Transverse colon (tissue), 4 donors: ENCODE measurements at regions not wholly inside any gene's neighbourhood (a gene's known extent, or its start where the extent isn't known, plus 50 kb on each side); places are given as distances from the start of the nearest gene placed in this dataset.

Source experiments
- DNase-seq: peaks from one replicate; pipeline ENCODE4 v3.0.0-alpha.2; 2019
- H3K27ac ChIP-seq, 4 donors: fragments of 200-600 bp; sonication (generic); 2 replicates each; pipeline ENCODE4 v1.5.1; 2016 to 2018; ENCODE audit warnings: inconsistent platforms in 4 of 4
- H3K27me3 ChIP-seq: fragments of 200-600 bp; sonication (generic); 2 replicates; pipeline ENCODE4 v1.5.1; 2017; ENCODE audit warnings: inconsistent platforms
- H3K36me3 ChIP-seq, 4 donors: fragments of 200-600 bp; sonication (generic); 2 replicates each; pipeline ENCODE4 v1.5.1; 2017 to 2019; ENCODE audit warnings: inconsistent platforms in 4 of 4
- H3K4me1 ChIP-seq, 4 donors: fragments of 200-600 bp; sonication (generic); 2 replicates each; pipeline ENCODE4 v1.5.1; 2017 to 2020; ENCODE audit warnings: inconsistent platforms in 4 of 4
- H3K4me3 ChIP-seq, 4 donors: fragments of 200-600 bp; sonication (generic); 1 replicate in 1 of 4; 2 replicates in 3 of 4; pipeline versions ENCODE4 v1.5.1 to v1.6.1; 2017 to 2019; ENCODE audit warnings: inconsistent platforms in 4 of 4
- H3K9me3 ChIP-seq, 2 donors: fragments of 200-600 bp; sonication (generic); 2 replicates each; pipeline ENCODE4 v1.5.1; 2017 to 2019; ENCODE audit warnings: inconsistent platforms in 2 of 2
- CTCF ChIP-seq, 5 experiments: fragments of 200-600 bp in 3 of 5; fragments of 450-650 bp in 2 of 5; sonication (generic) in 3 of 5; IDR thresholded peaks; 1 replicate in 2 of 5; 2 replicates in 3 of 5; pipeline ENCODE4 v1.5.1; 2016 to 2017; ENCODE audit warnings: antibody characterized with exemption in 5 of 5, inconsistent platforms in 3 of 5, mild to moderate bottlenecking in 2 of 5, moderate library complexity in 1 of 5
- EP300 ChIP-seq: sonication (generic); formaldehyde crosslinking; IDR thresholded peaks from one replicate; pipeline ENCODE4 v1.6.1; 2017; ENCODE audit warnings: antibody characterized with exemption, low read depth
- POLR2A ChIP-seq: fragments of 450-650 bp; IDR thresholded peaks from one replicate; pipeline ENCODE4 v1.6.1; 2016; ENCODE audit warnings: antibody characterized with exemption, mild to moderate bottlenecking, moderate library complexity
- POLR2AphosphoS5 ChIP-seq, 3 donors: sonication (generic); formaldehyde crosslinking; IDR thresholded peaks; one replicate each; pipeline ENCODE4 v1.6.1; 2016; ENCODE audit warnings: antibody characterized with exemption in 3 of 3
- WGBS, 2 donors: methylation state at CpG; one replicate each; pipeline ENCODE4 v1.1.5; 2018; ENCODE audit warnings: low coverage in 1 of 2; 5-methylcytosine and 5-hydroxymethylcytosine counted together
- in situ Hi-C, 4 donors: fragments of 200-750 bp; cut with MboI; loops; one replicate each; pipeline versions ENCODE4 v1.15.0 to v1.15.1; 2017; ENCODE audit warnings: low sequenced_read_pairs in 3 of 4, low pct_ligation_motif_present in 1 of 4, low pct_unique_long_range_greater_than_20kb in 1 of 4
- intact Hi-C: fragments of 100-400 bp; cut with DNase I; formaldehyde crosslinking; loops from one replicate; pipeline ENCODE4 v1.15.1; 2023; ENCODE audit warnings: low total_unique reads

GRCh38 chr12:3376779-3377455 lies 114.1 kb upstream of the PRMT8 start:
- no peaks in the 10 kb centered on the region for H3K36me3 ChIP-seq
- intact Hi-C loops = no loop called here
- 66 to 100% methylated on average over 1 to 5 of the region's 5 CpGs for WGBS, 2 donors

GRCh38 chr12:3378655-3379054 lies 112.3 kb upstream of the PRMT8 start:
- Histone ChIP-seq H3K4me3 (no peak overlapping the region), H3K27me3 (no peaks in the 10 kb centered on the region), H3K27ac (no peak overlapping the region), H3K9me3 (no peaks in the 10 kb centered on the region), H3K4me1 (peaks cover 0 to 13% (median 3%) of the 10 kb centered on the region in 4 donors), H3K36me3 (no peaks in the 10 kb centered on the region)
- no peak for DNase-seq
- intact Hi-C loops = no loop called here
- in situ Hi-C loops = no loop called here
- WGBS, 2 donors = 86% methylated on average over 4 of the region's 4 CpGs
- TF ChIP-seq CTCF (IDR thresholded peaks at IDR 0.05) (no peak), POLR2A (no peak), POLR2AphosphoS5 (IDR thresholded peaks at IDR 0.05) (no peak), EP300 (no peak)

More at GRCh38 chr12:3376779-3377455, 114.1 kb upstream of the PRMT8 start:
- Histone ChIP-seq H3K27me3 (peaks cover 9% of the 10 kb centered on the region), H3K27ac (no peak overlapping the region), H3K9me3 (no peaks in the 10 kb centered on the region), H3K4me1 (peaks cover 0 to 13% (median 3%) of the 10 kb centered on the region in 4 donors), H3K4me3 (no peak overlapping the region)
- in situ Hi-C loops = no loop called here
- DNase-seq = no peak
- TF ChIP-seq POLR2AphosphoS5 (IDR thresholded peaks at IDR 0.05) = no peak
- no peak for TF ChIP-seq EP300
- no peak for TF ChIP-seq POLR2A
- no peak for TF ChIP-seq CTCF (IDR thresholded peaks at IDR 0.05)

GRCh38 chr12:3379079-3379478 lies 111.9 kb upstream of the PRMT8 start:
- in situ Hi-C loops = no loop called here
- WGBS, 2 donors = 44 to 76% methylated on average over 1 to 6 of the region's 6 CpGs
- Histone ChIP-seq H3K27me3 (no peaks in the 10 kb centered on the region), H3K27ac (no peak overlapping the region), H3K4me3 (no peak overlapping the region), H3K4me1 (peaks cover 0 to 13% (median 3%) of the 10 kb centered on the region in 4 donors), H3K9me3 (no peaks in the 10 kb centered on the region), H3K36me3 (no peaks in the 10 kb centered on the region)
- TF ChIP-seq POLR2A = no peak
- TF ChIP-seq POLR2AphosphoS5 (IDR thresholded peaks at IDR 0.05) = no peak
- TF ChIP-seq EP300 = no peak
- TF ChIP-seq CTCF (IDR thresholded peaks at IDR 0.05) = no peak
- DNase-seq = no peak
- intact Hi-C loops = no loop called here

- Histone ChIP-seq H3K9me3 (no peaks in the 10 kb centered on the region), H3K27ac (no peak overlapping the region), H3K4me1 (peaks cover 0 to 13% (median 3%) of the 10 kb centered on the region in 4 donors), H3K27me3 (no peaks in the 10 kb centered on the region), H3K4me3 (no peak overlapping the region), H3K36me3 (no peaks in the 10 kb centered on the region)
- intact Hi-C loops = no loop called here
- in situ Hi-C loops = no loop called here
- no peak for TF ChIP-seq POLR2A
- TF ChIP-seq CTCF (IDR thresholded peaks at IDR 0.05) = no peak
- TF ChIP-seq EP300 = no peak
- no peak for DNase-seq
- WGBS, 2 donors = 74 to 75% methylated on average over 7 to 15 of the region's 15 CpGs
Observed at GRCh38 chr12:3380200-3381043, 110.6 kb upstream of the PRMT8 start.
